ENCODE measurements at regions not wholly inside any gene's neighbourhood (a gene's known extent, or its start where the extent isn't known, plus 50 kb on each side); places are given as distances from the start of the nearest gene placed in this dataset.

DNA sequence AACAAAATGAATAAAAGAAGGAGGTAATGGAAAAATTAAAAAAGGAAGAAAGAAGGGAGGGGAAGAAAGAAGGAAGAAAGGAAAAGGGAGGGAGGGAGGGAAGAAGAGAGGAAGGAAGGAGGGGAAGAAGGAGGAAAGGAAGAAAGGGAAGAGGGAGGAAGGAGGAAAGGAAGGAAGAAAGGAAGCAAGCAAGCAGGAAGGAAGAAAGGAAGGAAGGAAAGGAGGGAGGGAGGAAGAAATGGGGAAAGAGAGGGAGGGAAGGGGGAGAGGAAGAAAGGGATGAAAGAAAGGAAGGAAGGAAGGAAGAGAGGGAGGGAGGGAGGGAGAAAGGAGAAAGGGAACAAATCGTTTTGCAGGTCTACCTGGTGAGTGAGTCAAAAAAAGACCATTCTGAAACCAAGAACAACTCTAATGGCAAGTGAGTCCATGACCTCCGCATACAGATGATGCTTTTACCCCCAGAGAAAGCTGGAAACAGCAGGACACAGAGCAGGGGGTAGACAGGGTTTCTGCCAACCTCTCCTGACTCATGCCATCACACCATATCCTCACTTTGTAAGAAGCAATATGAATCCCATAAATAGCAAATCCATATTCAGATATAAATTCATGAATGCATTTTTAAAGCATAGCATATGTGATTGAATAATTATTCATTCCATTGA, 1112.9 kb upstream of the AUTS2 start:
- TF ChIP-seq, protein P1, sequence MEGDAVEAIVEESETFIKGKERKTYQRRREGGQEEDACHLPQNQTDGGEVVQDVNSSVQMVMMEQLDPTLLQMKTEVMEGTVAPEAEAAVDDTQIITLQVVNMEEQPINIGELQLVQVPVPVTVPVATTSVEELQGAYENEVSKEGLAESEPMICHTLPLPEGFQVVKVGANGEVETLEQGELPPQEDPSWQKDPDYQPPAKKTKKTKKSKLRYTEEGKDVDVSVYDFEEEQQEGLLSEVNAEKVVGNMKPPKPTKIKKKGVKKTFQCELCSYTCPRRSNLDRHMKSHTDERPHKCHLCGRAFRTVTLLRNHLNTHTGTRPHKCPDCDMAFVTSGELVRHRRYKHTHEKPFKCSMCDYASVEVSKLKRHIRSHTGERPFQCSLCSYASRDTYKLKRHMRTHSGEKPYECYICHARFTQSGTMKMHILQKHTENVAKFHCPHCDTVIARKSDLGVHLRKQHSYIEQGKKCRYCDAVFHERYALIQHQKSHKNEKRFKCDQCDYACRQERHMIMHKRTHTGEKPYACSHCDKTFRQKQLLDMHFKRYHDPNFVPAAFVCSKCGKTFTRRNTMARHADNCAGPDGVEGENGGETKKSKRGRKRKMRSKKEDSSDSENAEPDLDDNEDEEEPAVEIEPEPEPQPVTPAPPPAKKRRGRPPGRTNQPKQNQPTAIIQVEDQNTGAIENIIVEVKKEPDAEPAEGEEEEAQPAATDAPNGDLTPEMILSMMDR (IDR thresholded peaks at IDR 0.05): no peak
- TF ChIP-seq POLR2A (IDR thresholded peaks at IDR 0.05): no peak
